ENCODE measurements at regions not wholly inside any gene's neighbourhood (a gene's known extent, or its start where the extent isn't known, plus 50 kb on each side); places are given as distances from the start of the nearest gene placed in this dataset.

GRCh38 chr18:37852464-37852863 lies 286.9 kb upstream of the CELF4 start:
- TF ChIP-seq CTCF (IDR thresholded peaks at IDR 0.05 in 8 of 11, conservative IDR thresholded peaks at IDR 0.05 in 3 of 11) (no peak), POLR2AphosphoS5 (IDR thresholded peaks at IDR 0.05) (no peak)
